Large intestine (tissue), 3 donors: ENCODE measurements at regions not wholly inside any gene's neighbourhood (a gene's known extent, or its start where the extent isn't known, plus 50 kb on each side); places are given as distances from the start of the nearest gene placed in this dataset.
A peak's percentile ranks its signal among the peaks of the same experiment; 100 is the strongest.
"Not testable (repeated sequence)": the region's sequence is repeated elsewhere in the genome, so short reads cannot be mapped to it uniquely, and the experiment has no call there.

ENCODE experiments used
- DNase-seq, 2 donors: peaks; one replicate each; pipeline versions ENCODE4 v3.0.0 to v3.0.0-alpha.2; 2013
- H3K27ac ChIP-seq: one replicate; pipeline ENCODE4 v1.5.1; 2013; ENCODE audit warnings: low read length
- H3K27me3 ChIP-seq: 2 replicates; pipeline ENCODE4 v1.6.1; 2013; ENCODE audit warnings: low read length; ENCODE audit not compliant: control insufficient read depth, insufficient read depth
- H3K36me3 ChIP-seq: 2 replicates; pipeline ENCODE4 v1.6.1; 2013; ENCODE audit warnings: low read length; ENCODE audit not compliant: control insufficient read depth, insufficient read depth
- H3K4me1 ChIP-seq: one replicate; pipeline ENCODE4 v1.6.1; 2013; ENCODE audit warnings: low read length; ENCODE audit not compliant: control insufficient read depth, insufficient read depth
- H3K4me3 ChIP-seq: one replicate; pipeline ENCODE4 v1.5.1; 2013; ENCODE audit warnings: low read length
- H3K9me3 ChIP-seq: one replicate; pipeline ENCODE4 v1.6.1; 2013; ENCODE audit warnings: mild to moderate bottlenecking, low read depth, low read length, moderate library complexity; ENCODE audit not compliant: control insufficient read depth
- WGBS: methylation state at CpG from one replicate; pipeline ENCODE4 v1.1.5; 2013; ENCODE audit warnings: low lambda C conversion rate; ENCODE audit not compliant: insufficient coverage; 5-methylcytosine and 5-hydroxymethylcytosine counted together

- Histone ChIP-seq H3K4me1 (no peaks in the 10 kb centered on the region), H3K9me3 (no peaks in the 10 kb centered on the region), H3K36me3 (no peaks in the 10 kb centered on the region), H3K27me3 (no peaks in the 10 kb centered on the region), H3K27ac (no peak overlapping the region), H3K4me3 (no peak overlapping the region)
- WGBS = 92% methylated on average over 2 of the region's 8 CpGs
- DNase-seq = no peak
Measured at GRCh38 chr14:71444030-71444822, 488.0 kb upstream of the RGS6 start.

GRCh38 chr14:71448431-71449315 lies 483.6 kb upstream of the RGS6 start:
- no peak overlapping the region for H3K27ac ChIP-seq
- WGBS = no CpG with 5 or more reads among the region's 2 CpGs
- no peak for DNase-seq
- no peaks in the 10 kb centered on the region for H3K4me1 ChIP-seq
- H3K4me3 ChIP-seq = no peak overlapping the region
- no peaks in the 10 kb centered on the region for H3K27me3 ChIP-seq
- no peaks in the 10 kb centered on the region for H3K9me3 ChIP-seq
- no peaks in the 10 kb centered on the region for H3K36me3 ChIP-seq

GRCh38 chr14:71449316-71450055 lies 482.7 kb upstream of the RGS6 start:
- no peak overlapping the region for H3K4me3 ChIP-seq
- no peaks in the 10 kb centered on the region for H3K36me3 ChIP-seq
- H3K9me3 ChIP-seq = no peaks in the 10 kb centered on the region
- no peaks in the 10 kb centered on the region for H3K4me1 ChIP-seq
- H3K27ac ChIP-seq = no peak overlapping the region
- WGBS = 100% methylated on average over 1 of the region's 4 CpGs
- no peaks in the 10 kb centered on the region for H3K27me3 ChIP-seq
- DNase-seq = no peak

GRCh38 chr14:71451501-71451900 lies 480.7 kb upstream of the RGS6 start:
- 100% methylated on average over 3 of the region's 3 CpGs for WGBS
- no peaks in the 10 kb centered on the region for H3K4me1 ChIP-seq
- H3K9me3 ChIP-seq = no peaks in the 10 kb centered on the region
- no peak overlapping the region for H3K4me3 ChIP-seq
- H3K36me3 ChIP-seq = no peaks in the 10 kb centered on the region
- no peak overlapping the region for H3K27ac ChIP-seq
- DNase-seq = no peak
- H3K27me3 ChIP-seq = no peaks in the 10 kb centered on the region

GRCh38 chr14:71452539-71452938 lies 479.7 kb upstream of the RGS6 start:
- Histone ChIP-seq H3K36me3 (no peaks in the 10 kb centered on the region), H3K4me1 (no peaks in the 10 kb centered on the region), H3K4me3 (no peak overlapping the region), H3K9me3 (no peaks in the 10 kb centered on the region), H3K27me3 (no peaks in the 10 kb centered on the region), H3K27ac (no peak overlapping the region)
- WGBS = 100% methylated on average over 1 of the region's 1 CpG
- no peak for DNase-seq

DNA sequence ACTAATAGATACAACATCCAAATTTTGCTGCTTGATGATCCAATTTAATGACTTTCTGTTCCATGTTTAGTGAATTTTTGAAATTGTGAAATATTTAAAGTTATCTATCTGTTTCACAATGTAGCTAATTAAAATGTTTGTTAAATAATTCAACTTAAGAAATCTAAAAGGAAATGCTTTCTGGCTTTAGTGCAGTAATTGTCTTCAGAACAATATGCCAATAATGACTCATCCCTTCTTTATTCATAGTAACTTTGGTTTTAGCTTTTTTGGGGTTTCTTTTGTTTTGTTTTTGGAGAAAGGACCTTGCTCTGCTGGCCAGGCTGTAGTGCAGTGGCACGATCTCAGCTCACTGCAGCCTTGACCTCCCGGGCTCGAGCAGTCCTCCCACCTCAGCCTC lies 479.2 kb upstream of the RGS6 start:
- no peaks in the 10 kb centered on the region for H3K9me3 ChIP-seq
- H3K4me3 ChIP-seq = no peak overlapping the region
- DNase-seq = no peak
- no peaks in the 10 kb centered on the region for H3K36me3 ChIP-seq
- WGBS = no CpG with 5 or more reads among the region's 3 CpGs
- H3K4me1 ChIP-seq = no peaks in the 10 kb centered on the region
- H3K27ac ChIP-seq = no peak overlapping the region
- no peaks in the 10 kb centered on the region for H3K27me3 ChIP-seq

DNA sequence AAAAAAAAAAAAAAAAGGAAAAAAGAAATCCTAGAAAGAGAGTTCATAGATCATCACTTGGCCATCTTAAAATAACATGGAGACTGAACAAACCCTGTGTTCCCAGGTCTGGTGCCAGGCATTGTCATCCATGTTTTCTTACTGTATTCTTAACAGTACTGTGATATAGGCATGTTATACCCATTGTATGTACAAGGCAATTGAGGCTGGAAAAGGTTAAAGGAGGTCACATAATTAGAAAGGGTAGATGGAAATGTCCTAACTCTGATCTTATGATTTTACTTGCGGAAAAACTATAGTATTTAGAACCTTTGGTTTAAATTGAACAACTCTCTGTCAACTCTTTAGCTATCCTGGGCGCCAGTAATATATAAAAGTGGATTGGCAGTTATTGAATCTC lies 478.2 kb upstream of the RGS6 start:
- DNase-seq = no peak
- H3K4me1 ChIP-seq = no peaks in the 10 kb centered on the region
- 100% methylated on average over 1 of the region's 2 CpGs for WGBS
- H3K36me3 ChIP-seq = no peaks in the 10 kb centered on the region
- H3K4me3 ChIP-seq = no peak overlapping the region
- H3K27me3 ChIP-seq = no peaks in the 10 kb centered on the region
- H3K27ac ChIP-seq = no peak overlapping the region
- H3K9me3 ChIP-seq = no peaks in the 10 kb centered on the region

DNA sequence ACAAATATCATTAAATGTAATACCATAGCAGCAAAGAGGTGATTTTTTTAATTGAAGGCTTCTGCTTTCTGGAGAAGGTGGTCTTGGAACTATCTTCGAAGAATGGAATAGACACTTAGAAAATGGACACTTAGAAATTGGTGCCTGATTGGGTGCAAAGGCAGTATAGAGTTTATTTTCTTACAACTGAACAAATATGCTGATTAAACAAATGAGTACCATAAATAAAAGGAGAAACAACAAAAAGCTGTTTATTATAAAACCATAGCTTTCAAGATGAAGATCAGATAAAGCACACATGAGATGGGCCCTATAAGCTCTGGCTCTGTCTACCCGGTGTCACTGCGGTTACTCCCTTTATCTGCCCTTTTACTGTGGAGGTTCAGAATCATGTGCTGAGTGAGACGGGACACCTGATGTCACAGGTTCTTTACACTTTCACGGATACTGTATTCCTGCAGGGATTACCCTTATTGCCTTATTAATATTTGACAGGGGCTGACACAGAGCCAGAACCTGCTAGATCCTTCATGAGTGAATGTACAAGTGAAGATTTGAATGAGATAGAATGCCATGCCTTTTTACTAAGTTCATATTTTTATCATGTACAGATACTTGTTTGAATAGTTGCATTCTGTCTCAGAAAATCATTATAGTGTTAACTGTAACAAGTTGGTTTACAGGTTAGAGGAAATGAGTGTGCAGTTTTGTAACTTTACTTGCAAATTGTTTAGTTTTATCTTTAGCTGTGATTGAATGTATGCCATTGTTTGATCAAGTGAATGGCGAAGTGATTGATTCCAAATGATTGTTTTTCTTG lies 477.5 kb upstream of the RGS6 start:
- Histone ChIP-seq H3K36me3 (no peaks in the 10 kb centered on the region), H3K9me3 (no peaks in the 10 kb centered on the region), H3K27ac (no peak overlapping the region), H3K27me3 (no peaks in the 10 kb centered on the region), H3K4me1 (no peaks in the 10 kb centered on the region), H3K4me3 (no peak overlapping the region)
- DNase-seq = peak; percentile 47 to 77
- WGBS = 83% methylated on average over 2 of the region's 6 CpGs

GRCh38 chr14:71460091-71460490 lies 472.1 kb upstream of the RGS6 start:
- Histone ChIP-seq H3K9me3 (peaks cover 4% of the 10 kb centered on the region), H3K4me1 (no peaks in the 10 kb centered on the region), H3K27ac (no peak overlapping the region), H3K27me3 (no peaks in the 10 kb centered on the region), H3K4me3 (no peak overlapping the region), H3K36me3 (no peaks in the 10 kb centered on the region)
- no CpG with 5 or more reads among the region's 6 CpGs for WGBS
- DNase-seq = no peak

DNA sequence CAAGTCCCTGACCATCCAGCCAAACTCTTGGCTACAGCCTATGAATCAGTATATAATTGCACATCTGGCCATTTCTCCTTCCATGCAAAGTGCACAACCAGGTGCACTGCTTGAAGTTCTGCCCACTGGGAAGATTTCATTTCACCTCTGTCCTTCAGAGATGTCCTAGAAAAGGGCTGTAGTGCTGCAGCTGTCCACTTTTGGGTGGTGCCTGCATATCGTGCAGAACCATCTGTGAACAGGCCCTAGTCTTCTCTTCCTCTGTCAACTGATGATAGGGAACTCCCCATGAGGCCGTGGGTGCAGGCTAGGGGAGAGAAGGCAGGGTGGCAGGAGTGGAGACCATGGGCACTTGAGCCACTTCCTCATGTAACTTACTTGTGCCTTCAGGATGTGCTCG lies 470.6 kb upstream of the RGS6 start:
- not testable (repeated sequence) for H3K9me3 ChIP-seq, DNase-seq, H3K27me3 ChIP-seq, H3K4me1 ChIP-seq, H3K4me3 ChIP-seq, H3K36me3 ChIP-seq, H3K27ac ChIP-seq
- WGBS = no CpG with 5 or more reads among the region's 3 CpGs
